Stimulated activated CD8-positive, alpha-beta memory T cell treated with anti-CD3 and anti-CD28 coated beads, Interleukin-12 subunit alpha, Interleukin-12 subunit beta, amount 100 ng/mL, for 4 hours (primary cell): ENCODE measurements at regions not wholly inside any gene's neighbourhood (a gene's known extent, or its start where the extent isn't known, plus 50 kb on each side); places are given as distances from the start of the nearest gene placed in this dataset.
"Not testable (repeated sequence)": the region's sequence is repeated elsewhere in the genome, so short reads cannot be mapped to it uniquely, and the experiment has no call there.

ENCODE experiments used
- DNase-seq: peaks from one replicate; pipeline ENCODE4 v3.0.0-alpha.2; 2020; ENCODE audit warnings: low read depth

GRCh38 chr15:98330258-98330657 lies 318.1 kb upstream of the IGF1R start:
- DNase-seq, result no peak

DNA sequence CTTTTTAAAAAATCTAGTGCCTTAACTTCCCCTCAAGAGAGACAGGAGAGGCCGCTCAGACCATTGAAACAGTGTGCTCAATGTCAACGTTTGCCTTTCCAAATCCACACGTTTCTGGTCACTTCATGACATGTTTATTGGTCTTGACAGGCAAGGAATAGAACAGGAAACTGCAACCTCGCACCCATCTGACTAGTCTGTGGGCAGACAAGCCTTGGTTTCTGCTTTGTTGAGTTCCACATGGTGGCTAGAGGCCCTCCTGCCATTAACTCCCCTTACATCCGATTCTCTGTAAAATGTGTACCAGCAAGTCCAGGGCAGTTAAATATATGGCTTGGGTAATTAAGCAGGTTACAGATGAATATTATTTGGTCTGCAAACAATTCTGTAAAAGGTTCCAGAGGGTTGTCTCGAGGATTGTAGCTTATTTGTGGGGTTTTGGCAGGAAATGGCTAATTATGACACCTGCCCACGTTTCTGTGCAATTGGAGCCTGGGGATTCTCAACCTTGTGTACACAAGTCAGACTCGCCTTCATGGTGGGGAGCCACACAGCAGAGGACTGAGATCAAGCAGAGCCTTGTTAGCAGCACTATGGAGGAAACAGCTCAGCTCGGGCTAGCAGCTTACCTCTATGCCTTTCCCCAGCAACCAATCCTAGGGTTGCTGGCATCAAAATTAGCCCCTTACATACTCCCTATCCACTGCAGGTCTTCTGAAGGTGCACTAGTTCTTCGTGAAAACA lies 317.5 kb upstream of the IGF1R start:
- no peak for DNase-seq

GRCh38 chr15:98331676-98332075 lies 316.7 kb upstream of the IGF1R start:
- no peak for DNase-seq

DNA sequence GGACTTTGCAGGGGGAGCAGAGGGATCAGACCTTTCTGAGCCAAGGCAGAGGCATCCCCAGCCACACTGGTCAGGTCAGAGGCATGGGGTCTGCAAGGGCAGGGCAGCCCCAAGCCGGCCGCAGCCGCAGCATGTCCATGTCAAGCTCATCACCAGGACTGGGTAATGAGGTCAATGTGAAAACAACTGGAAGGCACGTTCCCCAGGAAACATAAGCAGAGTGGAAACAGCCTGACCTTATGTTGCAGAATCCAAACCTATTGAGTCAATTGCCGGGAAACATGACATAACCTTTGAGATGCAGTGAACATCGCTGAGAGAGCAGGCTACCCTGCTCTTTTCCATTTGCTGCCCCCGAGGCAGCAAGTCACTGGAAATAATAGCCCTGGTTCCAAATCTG lies 315.1 kb upstream of the IGF1R start:
- no peak for DNase-seq

GRCh38 chr15:98342911-98343310 lies 305.4 kb upstream of the IGF1R start:
- DNase-seq, result no peak

- no peak for DNase-seq
Observed at GRCh38 chr15:98344591-98344990, 303.7 kb upstream of the IGF1R start.

DNA sequence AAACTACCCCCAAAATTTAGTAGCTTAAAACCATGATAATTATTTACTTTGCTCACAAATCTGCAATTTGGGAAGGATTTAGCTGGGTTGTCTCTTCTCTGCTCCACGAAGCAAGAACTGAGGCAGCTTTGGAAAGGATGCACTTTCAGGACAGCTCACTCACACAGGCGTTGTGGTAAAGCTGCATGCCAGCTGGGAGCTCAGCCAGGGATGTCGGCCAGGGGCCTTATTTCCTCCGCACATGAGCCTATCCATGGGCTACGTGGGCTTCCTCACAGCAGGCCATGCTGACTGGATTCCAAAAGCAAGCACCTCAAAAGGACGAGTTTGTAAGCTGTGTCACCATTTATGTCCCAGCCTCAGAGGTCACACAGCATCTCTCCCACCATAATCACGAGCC lies 301.3 kb upstream of the IGF1R start:
- DNase-seq, result no peak

DNA sequence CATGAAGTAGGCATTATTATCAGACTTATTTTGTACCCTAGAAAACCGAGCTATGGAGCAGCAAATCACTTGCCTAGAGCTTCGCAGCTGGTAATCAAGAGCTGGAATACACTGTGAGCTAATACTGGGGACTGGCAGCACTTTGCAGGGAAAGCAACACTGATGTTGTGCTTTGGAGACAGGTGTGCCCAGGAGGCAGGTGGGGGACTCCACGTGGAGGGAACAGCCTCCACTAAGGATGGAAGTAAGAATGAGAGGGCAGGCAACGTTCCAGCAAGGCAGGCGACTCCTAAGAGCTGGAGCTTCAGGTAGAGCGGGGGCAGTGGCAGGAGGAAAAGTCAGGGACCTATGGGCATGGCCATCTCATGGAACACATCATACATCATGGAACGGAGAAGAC lies 300.5 kb upstream of the IGF1R start:
- no peak for DNase-seq

- DNase-seq, result no peak
Observed at GRCh38 chr15:98350276-98350675, 298.1 kb upstream of the IGF1R start.

- not testable (repeated sequence) for DNase-seq
Observed at GRCh38 chr15:98358274-98358673, 290.1 kb upstream of the IGF1R start.

DNA sequence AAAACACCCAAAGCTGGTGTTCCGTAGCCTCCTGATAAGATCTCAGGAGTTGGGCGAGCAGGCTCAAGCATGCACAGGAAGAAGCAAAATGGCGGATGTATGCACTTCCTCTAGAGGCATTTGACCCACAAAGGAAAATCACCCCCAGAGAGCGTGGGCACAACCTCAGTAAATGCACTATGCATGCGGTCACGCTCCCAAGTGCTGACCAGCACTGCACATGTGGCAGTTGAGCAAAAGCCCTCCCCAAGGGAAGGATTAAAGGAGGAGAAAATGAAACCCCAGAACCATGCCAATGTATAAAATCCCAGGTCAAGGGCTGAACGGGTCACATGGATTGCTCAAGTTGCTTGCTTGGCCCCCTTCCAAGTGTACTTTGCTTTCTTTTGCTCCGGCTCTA lies 289.4 kb upstream of the IGF1R start:
- no peak for DNase-seq

- no peak for DNase-seq
Observed at GRCh38 chr15:98363416-98363815, 284.9 kb upstream of the IGF1R start.

- DNase-seq, result no peak
Observed at GRCh38 chr15:98363955-98364354, 284.4 kb upstream of the IGF1R start.

DNA sequence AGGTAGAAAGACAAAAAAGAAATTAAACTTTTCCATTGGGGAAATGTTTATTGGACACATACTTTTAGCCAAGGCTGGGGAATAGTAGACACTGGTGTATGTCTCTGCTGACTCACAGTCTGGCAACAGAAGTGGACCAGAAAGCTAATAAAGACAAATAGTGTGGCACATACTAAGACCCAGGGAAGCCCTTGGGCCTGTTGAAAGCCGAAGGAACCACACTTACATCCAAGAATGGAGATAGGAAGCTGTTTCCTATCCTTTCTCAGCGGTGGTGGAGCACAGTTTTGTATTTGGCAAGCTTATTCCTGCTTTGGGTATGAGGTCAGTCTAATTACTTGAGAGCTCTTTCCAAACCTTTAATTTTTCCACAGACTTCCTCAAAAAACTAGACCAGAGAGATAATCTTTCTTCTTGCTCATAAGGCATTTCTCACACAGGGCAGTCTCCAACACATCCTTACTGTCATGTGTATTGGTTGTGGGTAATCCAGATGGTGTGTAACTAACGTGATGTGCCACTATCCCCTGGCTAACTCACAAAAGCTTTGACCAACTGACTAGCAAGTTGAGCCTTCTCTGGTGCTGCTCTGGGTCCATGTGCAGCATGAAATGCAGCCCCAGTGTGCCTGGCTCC lies 279.1 kb upstream of the IGF1R start:
- no peak for DNase-seq

DNA sequence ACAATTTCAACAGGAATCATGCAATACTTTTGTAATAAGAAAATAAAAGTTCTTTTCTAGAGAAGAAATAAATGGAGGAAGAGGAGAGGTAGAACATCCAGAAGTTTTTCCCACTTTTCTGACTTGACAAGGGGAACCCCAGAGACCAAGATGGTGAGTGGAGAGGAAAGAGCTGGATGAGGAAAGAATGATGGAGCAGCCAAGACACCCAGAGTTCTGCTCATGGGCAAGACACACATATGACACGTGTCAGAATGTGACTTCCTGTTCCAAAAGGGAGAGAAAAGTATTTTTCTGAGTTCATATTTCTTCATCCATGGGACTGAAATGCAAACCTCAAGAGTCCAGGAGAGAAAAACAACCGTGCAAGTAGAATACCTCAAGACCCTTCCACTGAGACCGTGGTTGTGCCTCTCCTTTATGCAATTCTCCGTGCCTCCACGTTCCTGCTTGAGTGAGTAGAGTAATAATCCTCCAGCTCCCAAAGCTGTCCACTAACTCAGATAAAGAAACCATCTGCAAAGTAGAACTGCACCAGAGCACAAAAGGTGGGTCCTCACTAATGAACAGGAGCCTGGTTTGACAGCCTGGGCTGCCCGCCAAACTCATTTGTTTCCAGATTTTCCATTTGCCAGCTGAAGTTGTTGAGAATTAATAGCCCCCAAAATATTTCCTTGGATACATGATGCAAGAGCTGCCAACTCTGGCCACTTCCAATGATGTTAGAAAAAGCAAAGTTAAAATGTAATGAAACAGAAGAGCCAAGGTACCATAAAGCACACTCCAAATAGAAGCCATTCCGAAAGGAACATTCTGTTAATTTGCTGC lies 272.6 kb upstream of the IGF1R start:
- DNase-seq, result no peak

DNA sequence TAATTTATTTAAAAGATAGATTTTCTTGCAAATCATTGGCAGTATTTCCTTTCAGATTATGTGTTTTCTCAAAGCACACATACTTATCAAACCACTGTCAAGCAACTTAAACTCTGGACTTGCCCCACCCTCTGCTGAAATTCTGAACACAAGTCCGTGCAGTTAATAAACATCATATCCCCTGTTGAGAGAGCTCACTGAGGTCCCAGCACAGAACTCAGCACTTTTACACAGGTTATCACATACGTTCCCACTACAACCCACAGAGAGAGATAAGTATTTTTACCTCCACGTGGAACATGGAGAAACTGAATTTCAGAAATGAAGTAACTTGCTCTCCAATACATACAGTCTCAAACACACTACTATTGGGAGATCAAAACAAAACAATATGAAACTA lies 267.6 kb upstream of the IGF1R start:
- DNase-seq, result no peak

DNA sequence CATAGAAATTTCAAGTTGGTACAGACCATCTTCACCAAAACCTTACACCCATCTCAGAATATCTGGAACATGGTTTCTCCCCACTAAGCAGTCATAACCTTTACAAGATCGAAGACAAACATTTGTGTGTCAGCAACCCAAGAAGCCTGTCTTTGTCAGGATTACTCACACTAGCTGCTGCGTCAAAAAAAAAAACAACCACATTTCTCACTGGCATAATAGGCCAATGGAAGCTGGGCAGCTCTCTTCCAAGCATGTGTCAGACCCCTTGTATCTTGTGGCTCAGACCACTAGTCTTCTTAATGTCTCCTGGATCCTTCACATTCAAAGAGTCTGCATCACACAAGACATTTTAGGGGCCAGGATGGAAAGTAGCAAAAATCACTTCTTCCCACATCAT lies 266.9 kb upstream of the IGF1R start:
- no peak for DNase-seq

- DNase-seq, result no peak
Observed at GRCh38 chr15:98382139-98382538, 266.2 kb upstream of the IGF1R start.

DNA sequence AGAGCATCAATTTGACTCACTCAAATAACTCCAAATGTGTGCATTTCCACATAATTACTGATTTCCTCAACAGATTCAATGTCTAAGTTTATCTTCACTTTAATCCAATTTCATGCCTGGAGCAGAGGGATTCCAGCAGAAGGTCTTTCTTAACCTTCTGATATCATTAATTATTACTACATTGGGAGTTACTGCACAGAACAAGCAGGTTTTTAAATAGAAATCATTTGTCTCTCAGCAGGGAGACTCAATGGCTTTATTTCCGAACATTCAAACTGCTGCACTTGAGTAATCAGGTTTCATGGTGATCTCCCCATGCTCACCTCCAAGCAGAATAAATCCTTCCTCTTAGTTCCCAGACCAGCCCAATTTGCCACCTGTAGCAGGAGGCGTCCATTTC lies 264.8 kb upstream of the IGF1R start:
- no peak for DNase-seq

DNA sequence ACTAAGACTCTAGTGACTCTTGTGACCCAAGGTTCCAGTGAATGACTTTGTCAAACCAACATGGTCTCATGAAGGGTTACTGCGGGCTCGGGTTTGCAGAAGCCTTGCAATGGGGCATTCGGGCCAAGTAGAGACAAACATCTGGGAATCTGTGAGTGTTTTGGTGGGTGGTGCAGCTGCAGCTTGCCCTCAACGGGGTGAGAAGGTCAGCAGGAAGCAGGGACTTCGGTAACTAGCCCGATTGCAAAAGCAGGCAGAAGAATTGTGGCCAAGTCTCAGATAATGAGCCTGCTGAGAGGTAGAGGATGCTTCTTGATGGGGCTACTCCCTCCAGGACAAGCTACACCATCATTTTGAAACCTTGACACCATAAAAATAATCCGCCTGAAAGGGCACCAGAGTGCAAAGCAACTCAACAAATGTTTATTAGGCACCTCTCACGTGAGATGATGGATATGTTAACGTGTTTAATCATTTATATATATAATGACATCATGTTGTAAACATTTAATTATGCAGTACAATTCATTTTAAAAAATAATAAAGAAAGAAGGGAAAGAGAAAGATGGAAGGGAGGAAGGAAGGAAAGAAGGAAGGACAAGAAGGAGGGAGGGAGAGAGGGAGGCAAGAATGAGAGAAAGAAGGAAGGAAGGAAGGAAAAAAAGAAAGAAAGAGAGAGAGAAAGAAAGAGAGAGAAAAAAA lies 263.9 kb upstream of the IGF1R start:
- DNase-seq, result no peak

DNA sequence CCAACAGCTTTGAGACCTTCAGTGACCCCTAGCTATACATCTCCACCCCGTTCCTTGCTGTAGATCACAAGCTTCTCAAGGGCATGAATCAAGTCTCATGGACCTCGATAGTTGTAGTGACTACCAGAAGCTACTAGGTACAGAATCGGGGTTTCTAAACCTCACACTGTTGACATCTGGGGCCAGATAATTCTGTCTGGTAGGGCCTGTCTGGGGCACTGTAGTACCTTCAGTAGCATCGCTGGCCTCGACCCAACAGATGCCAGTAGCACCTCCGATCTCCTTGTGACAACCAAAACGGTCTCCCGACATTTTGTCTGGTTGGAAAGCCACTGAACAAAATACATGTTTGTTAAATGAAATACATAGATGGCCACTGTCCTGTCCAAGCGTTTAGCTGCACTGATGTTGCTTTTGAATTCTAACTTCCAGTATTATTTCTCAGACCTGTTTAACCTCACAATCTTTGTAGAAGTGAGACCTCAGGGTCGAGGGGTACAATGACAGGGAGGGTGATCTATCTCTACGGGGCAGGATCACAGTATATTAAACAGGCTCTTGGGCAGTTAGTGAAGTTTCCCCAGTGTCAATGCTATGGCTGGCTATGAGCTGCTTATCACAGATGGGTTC lies 262.5 kb upstream of the IGF1R start:
- no peak for DNase-seq

DNA sequence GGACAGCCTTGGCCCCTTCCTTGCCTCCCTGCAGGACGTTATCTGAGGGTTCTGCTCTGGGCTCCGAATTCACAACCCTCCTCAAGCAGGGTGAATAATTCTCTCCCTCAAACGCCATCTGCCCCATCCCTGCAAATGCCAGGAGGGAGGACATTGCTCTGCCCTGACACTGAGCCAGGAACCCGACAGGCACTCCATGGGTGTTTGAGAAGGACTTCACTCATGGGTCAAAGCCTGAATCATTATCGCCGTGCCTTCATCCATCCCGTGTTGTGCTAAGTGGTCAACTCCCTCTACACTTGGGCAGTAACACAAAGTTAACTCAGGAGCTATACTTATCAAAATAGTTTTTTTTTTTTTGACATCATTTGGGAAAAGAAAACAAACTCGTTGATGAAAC lies 261.8 kb upstream of the IGF1R start:
- no peak for DNase-seq
